Amniotic stem cell (primary cell): ENCODE measurements at regions not wholly inside any gene's neighbourhood (a gene's known extent, or its start where the extent isn't known, plus 50 kb on each side); places are given as distances from the start of the nearest gene placed in this dataset.

Source experiments
- DNase-seq: peaks from one replicate; lab custom pipeline; 2025; lab: John Stamatoyannopoulos, UW

GRCh38 chr18:57991552-57991951 is 52.5 kb upstream of the NEDD4L start:
- DNase-seq, result no peak

- DNase-seq, result no peak
Measured at GRCh38 chr18:57989536-57989935, 54.5 kb upstream of the NEDD4L start.

GRCh38 chr18:57984490-57985115 is 59.4 kb upstream of the NEDD4L start:
- DNase-seq, result no peak

- DNase-seq, result no peak
Measured at GRCh38 chr18:57983965-57984364, 60.1 kb upstream of the NEDD4L start.

- DNase-seq, result no peak
Measured at GRCh38 chr18:57983472-57983871, 60.6 kb upstream of the NEDD4L start.

GRCh38 chr18:57982372-57983021 is 61.5 kb upstream of the NEDD4L start:
- no peak for DNase-seq

- DNase-seq, result no peak
Measured at GRCh38 chr18:57981308-57982028, 62.6 kb upstream of the NEDD4L start.

- DNase-seq, result no peak
Measured at GRCh38 chr18:57980573-57981307, 63.3 kb upstream of the NEDD4L start.

- DNase-seq, result no peak
Measured at GRCh38 chr18:57976230-57976773, 67.7 kb upstream of the NEDD4L start.

- no peak for DNase-seq
Measured at GRCh38 chr18:57975805-57976204, 68.2 kb upstream of the NEDD4L start.

- no peak for DNase-seq
Measured at GRCh38 chr18:57974585-57975265, 69.3 kb upstream of the NEDD4L start.

GRCh38 chr18:57973889-57974288 is 70.1 kb upstream of the NEDD4L start:
- no peak for DNase-seq

- DNase-seq, result no peak
Measured at GRCh38 chr18:57970356-57971095, 73.5 kb upstream of the NEDD4L start.

GRCh38 chr18:57969824-57970223 is 74.2 kb upstream of the NEDD4L start:
- DNase-seq, result no peak

- DNase-seq, result no peak
Measured at GRCh38 chr18:57965246-57965645, 78.8 kb upstream of the NEDD4L start.

GRCh38 chr18:57961876-57962505 is 82.0 kb upstream of the NEDD4L start:
- DNase-seq, result no peak

GRCh38 chr18:57961411-57961810 is 82.6 kb upstream of the NEDD4L start:
- DNase-seq, result no peak

- no peak for DNase-seq
Measured at GRCh38 chr18:57959278-57959677, 84.7 kb upstream of the NEDD4L start.

- DNase-seq, result no peak
Measured at GRCh38 chr18:57957210-57957609, 86.8 kb upstream of the NEDD4L start.

- DNase-seq, result no peak
Measured at GRCh38 chr18:57956491-57956890, 87.5 kb upstream of the NEDD4L start.

GRCh38 chr18:57954935-57955334 is 89.1 kb upstream of the NEDD4L start:
- DNase-seq, result no peak
